Stimulated activated naive CD4-positive, alpha-beta T cell treated with Interleukin-2 at 50 U/mL for 16 hours (primary cell): ENCODE measurements at regions not wholly inside any gene's neighbourhood (a gene's known extent, or its start where the extent isn't known, plus 50 kb on each side); places are given as distances from the start of the nearest gene placed in this dataset.
"Not testable (repeated sequence)": the region's sequence is repeated elsewhere in the genome, so short reads cannot be mapped to it uniquely, and the experiment has no call there.

Source experiments
- DNase-seq: peaks from one replicate; lab custom pipeline; 2025; lab: John Stamatoyannopoulos, UW

GRCh38 chr5:82894716-82895115 is 182.5 kb downstream of the TMEM167A start:
- no peak for DNase-seq

GRCh38 chr5:82889088-82889487 is 188.1 kb downstream of the TMEM167A start:
- no peak for DNase-seq

GRCh38 chr5:82886911-82887310 is 190.3 kb downstream of the TMEM167A start:
- DNase-seq = no peak

- no peak for DNase-seq
Observed at GRCh38 chr5:82885627-82886389, 191.4 kb downstream of the TMEM167A start.

- DNase-seq = no peak
Observed at GRCh38 chr5:82884821-82885471, 192.2 kb downstream of the TMEM167A start.

- no peak for DNase-seq
Observed at GRCh38 chr5:82882316-82882715, 194.9 kb downstream of the TMEM167A start.

- DNase-seq = no peak
Observed at GRCh38 chr5:82881571-82882174, 195.5 kb downstream of the TMEM167A start.

- DNase-seq = no peak
Observed at GRCh38 chr5:82879089-82879488, 198.1 kb downstream of the TMEM167A start.

GRCh38 chr5:82873452-82873851 is 203.7 kb downstream of the TMEM167A start:
- DNase-seq = no peak

GRCh38 chr5:82872321-82873288 is 204.6 kb downstream of the TMEM167A start:
- not testable (repeated sequence) for DNase-seq

GRCh38 chr5:82865625-82866024 is 211.6 kb downstream of the TMEM167A start:
- no peak for DNase-seq

GRCh38 chr5:82863266-82863665 is 213.9 kb downstream of the TMEM167A start:
- no peak for DNase-seq

- no peak for DNase-seq
Observed at GRCh38 chr5:82862711-82863110, 214.5 kb downstream of the TMEM167A start.

GRCh38 chr5:82862261-82862660 is 214.9 kb downstream of the TMEM167A start:
- DNase-seq = no peak

GRCh38 chr5:82861701-82862100 is 215.5 kb downstream of the TMEM167A start:
- DNase-seq = no peak

GRCh38 chr5:82859451-82860140 is 217.6 kb downstream of the TMEM167A start:
- DNase-seq = no peak

GRCh38 chr5:82858151-82859025 is 218.8 kb downstream of the TMEM167A start:
- no peak for DNase-seq

GRCh38 chr5:82855893-82856550 is 221.2 kb downstream of the TMEM167A start:
- DNase-seq = no peak

- DNase-seq = no peak
Observed at GRCh38 chr5:82854956-82855355, 222.2 kb downstream of the TMEM167A start.

- DNase-seq = no peak
Observed at GRCh38 chr5:82851471-82851870, 225.7 kb downstream of the TMEM167A start.
